T-helper 2 cell treated with Interferon-gamma antibody and Interleukin-4, amounts not matched to agents 5 μg/mL and 100 μg/mL, for 36 hours (primary cell): ENCODE measurements at regions not wholly inside any gene's neighbourhood (a gene's known extent, or its start where the extent isn't known, plus 50 kb on each side); places are given as distances from the start of the nearest gene placed in this dataset.
A peak's percentile ranks its signal among the peaks of the same experiment; 100 is the strongest.
"Not testable (repeated sequence)": the region's sequence is repeated elsewhere in the genome, so short reads cannot be mapped to it uniquely, and the experiment has no call there.

ENCODE experiments used
- DNase-seq: peaks from one replicate; pipeline ENCODE4 v3.0.0; 2021; ENCODE audit warnings: low spot score
- H3K27ac Mint-ChIP-seq: one replicate; pipeline ENCODE4 v1.8.0; 2021; ENCODE audit warnings: mild to moderate bottlenecking, mixed read lengths
- H3K27me3 Mint-ChIP-seq: one replicate; pipeline ENCODE4 v1.8.0; 2021; ENCODE audit warnings: low read depth, mixed read lengths
- H3K36me3 Mint-ChIP-seq: one replicate; pipeline ENCODE4 v1.8.0; 2021; ENCODE audit warnings: low read depth, mixed read lengths
- H3K4me1 Mint-ChIP-seq: one replicate; pipeline ENCODE4 v1.8.0; 2021; ENCODE audit warnings: low read depth, mixed read lengths
- H3K4me3 Mint-ChIP-seq: one replicate; pipeline ENCODE4 v1.8.0; 2022; ENCODE audit warnings: mild to moderate bottlenecking, moderate library complexity, mixed read lengths
- H3K9me3 Mint-ChIP-seq: one replicate; pipeline ENCODE4 v1.8.0; 2021; ENCODE audit warnings: mixed read lengths

- peak; percentile 8 for DNase-seq
- H3K27ac Mint-ChIP-seq, result no peak overlapping the region
- no peaks in the 10 kb centered on the region for H3K27me3 Mint-ChIP-seq
- no peaks in the 10 kb centered on the region for H3K36me3 Mint-ChIP-seq
- no peaks in the 10 kb centered on the region for H3K4me1 Mint-ChIP-seq
- peaks cover 6% of the 10 kb centered on the region for H3K9me3 Mint-ChIP-seq
- H3K4me3 Mint-ChIP-seq, result no peak overlapping the region
These were observed 150.1 kb downstream of the OSTF1 start for GRCh38 chr9:75238311-75238976.

- DNase-seq, result no peak
- Mint-ChIP-seq H3K4me1 (no peaks in the 10 kb centered on the region), H3K9me3 (peaks cover 6% of the 10 kb centered on the region), H3K36me3 (no peaks in the 10 kb centered on the region), H3K27ac (no peak overlapping the region), H3K4me3 (no peak overlapping the region), H3K27me3 (no peaks in the 10 kb centered on the region)
These were observed 150.9 kb downstream of the OSTF1 start for GRCh38 chr9:75239176-75239575.

GRCh38 chr9:75242426-75242825 is 154.1 kb downstream of the OSTF1 start:
- Mint-ChIP-seq H3K9me3 (peaks cover 4% of the 10 kb centered on the region), H3K27ac (no peak overlapping the region), H3K27me3 (no peaks in the 10 kb centered on the region), H3K36me3 (no peaks in the 10 kb centered on the region), H3K4me1 (no peaks in the 10 kb centered on the region), H3K4me3 (no peak overlapping the region)
- DNase-seq, result no peak

- Mint-ChIP-seq H3K36me3 (no peaks in the 10 kb centered on the region), H3K4me3 (no peak overlapping the region), H3K27me3 (no peaks in the 10 kb centered on the region), H3K4me1 (no peaks in the 10 kb centered on the region), H3K27ac (no peak overlapping the region), H3K9me3 (peaks cover 16% of the 10 kb centered on the region)
- no peak for DNase-seq
These were observed 158.6 kb downstream of the OSTF1 start for GRCh38 chr9:75246949-75247348.

GRCh38 chr9:75265525-75265972 is 177.2 kb downstream of the OSTF1 start:
- Mint-ChIP-seq H3K27ac (no peak overlapping the region), H3K36me3 (no peaks in the 10 kb centered on the region), H3K4me1 (peaks cover 2% of the 10 kb centered on the region), H3K27me3 (no peaks in the 10 kb centered on the region), H3K4me3 (no peak overlapping the region), H3K9me3 (no peaks in the 10 kb centered on the region)
- DNase-seq, result peak; percentile 23

- no peak for DNase-seq
- no peak overlapping the region for H3K4me3 Mint-ChIP-seq
- no peak overlapping the region for H3K27ac Mint-ChIP-seq
- H3K27me3 Mint-ChIP-seq, result no peaks in the 10 kb centered on the region
- H3K9me3 Mint-ChIP-seq, result no peaks in the 10 kb centered on the region
- H3K36me3 Mint-ChIP-seq, result no peaks in the 10 kb centered on the region
- H3K4me1 Mint-ChIP-seq, result peaks cover 2% of the 10 kb centered on the region
These were observed 180.9 kb downstream of the OSTF1 start for GRCh38 chr9:75269197-75269596.

- not testable (repeated sequence) for H3K4me3 Mint-ChIP-seq, H3K9me3 Mint-ChIP-seq, H3K27me3 Mint-ChIP-seq, H3K36me3 Mint-ChIP-seq, H3K27ac Mint-ChIP-seq, DNase-seq, H3K4me1 Mint-ChIP-seq
These were observed 184.7 kb downstream of the OSTF1 start for GRCh38 chr9:75273055-75273454.

- H3K27ac Mint-ChIP-seq, result no peak overlapping the region
- no peaks in the 10 kb centered on the region for H3K4me1 Mint-ChIP-seq
- no peak overlapping the region for H3K4me3 Mint-ChIP-seq
- H3K36me3 Mint-ChIP-seq, result no peaks in the 10 kb centered on the region
- no peaks in the 10 kb centered on the region for H3K27me3 Mint-ChIP-seq
- no peak for DNase-seq
- H3K9me3 Mint-ChIP-seq, result no peaks in the 10 kb centered on the region
These were observed 186.5 kb downstream of the OSTF1 start for GRCh38 chr9:75274781-75275180.

GRCh38 chr9:75282047-75282446 is 193.7 kb downstream of the OSTF1 start:
- H3K27ac Mint-ChIP-seq, result no peak overlapping the region
- H3K4me3 Mint-ChIP-seq, result no peak overlapping the region
- H3K9me3 Mint-ChIP-seq, result no peaks in the 10 kb centered on the region
- no peak for DNase-seq
- H3K36me3 Mint-ChIP-seq, result no peaks in the 10 kb centered on the region
- no peaks in the 10 kb centered on the region for H3K4me1 Mint-ChIP-seq
- no peaks in the 10 kb centered on the region for H3K27me3 Mint-ChIP-seq

GRCh38 chr9:75289332-75289731 is 201.0 kb downstream of the OSTF1 start:
- Mint-ChIP-seq H3K36me3 (no peaks in the 10 kb centered on the region), H3K4me3 (no peak overlapping the region), H3K9me3 (no peaks in the 10 kb centered on the region), H3K27me3 (no peaks in the 10 kb centered on the region), H3K27ac (no peak overlapping the region), H3K4me1 (no peaks in the 10 kb centered on the region)
- no peak for DNase-seq

GRCh38 chr9:75299324-75299723 is 211.0 kb downstream of the OSTF1 start:
- no peak overlapping the region for H3K4me3 Mint-ChIP-seq
- no peaks in the 10 kb centered on the region for H3K9me3 Mint-ChIP-seq
- H3K4me1 Mint-ChIP-seq, result no peaks in the 10 kb centered on the region

GRCh38 chr9:75333624-75334023 is 245.3 kb downstream of the OSTF1 start:
- Mint-ChIP-seq H3K4me1 (no peaks in the 10 kb centered on the region), H3K4me3 (no peak overlapping the region), H3K27me3 (no peaks in the 10 kb centered on the region), H3K9me3 (no peaks in the 10 kb centered on the region), H3K27ac (no peak overlapping the region), H3K36me3 (no peaks in the 10 kb centered on the region)
- DNase-seq, result no peak

More at GRCh38 chr9:75299324-75299723, 211.0 kb downstream of the OSTF1 start:
- Mint-ChIP-seq H3K27me3 (no peaks in the 10 kb centered on the region), H3K27ac (no peak overlapping the region), H3K36me3 (no peaks in the 10 kb centered on the region)
- DNase-seq, result no peak

- no peak for DNase-seq
- Mint-ChIP-seq H3K27me3 (no peaks in the 10 kb centered on the region), H3K9me3 (peaks cover 9% of the 10 kb centered on the region), H3K36me3 (no peaks in the 10 kb centered on the region), H3K27ac (no peak overlapping the region), H3K4me1 (no peaks in the 10 kb centered on the region), H3K4me3 (no peak overlapping the region)
These were observed 270.5 kb downstream of the OSTF1 start for GRCh38 chr9:75358846-75359245.

GRCh38 chr9:75359638-75360037 is 271.3 kb downstream of the OSTF1 start:
- H3K27me3 Mint-ChIP-seq, result no peaks in the 10 kb centered on the region
- DNase-seq, result no peak
- no peak overlapping the region for H3K4me3 Mint-ChIP-seq
- no peaks in the 10 kb centered on the region for H3K36me3 Mint-ChIP-seq
- peaks cover 13% of the 10 kb centered on the region for H3K9me3 Mint-ChIP-seq
- no peak overlapping the region for H3K27ac Mint-ChIP-seq
- no peaks in the 10 kb centered on the region for H3K4me1 Mint-ChIP-seq

GRCh38 chr9:75360252-75360651 is 271.9 kb downstream of the OSTF1 start:
- no peak for DNase-seq
- Mint-ChIP-seq H3K36me3 (no peaks in the 10 kb centered on the region), H3K4me1 (no peaks in the 10 kb centered on the region), H3K27ac (no peak overlapping the region), H3K4me3 (no peak overlapping the region), H3K27me3 (no peaks in the 10 kb centered on the region), H3K9me3 (peaks cover 13% of the 10 kb centered on the region)
